MM.1S (cell line): ENCODE measurements at regions not wholly inside any gene's neighbourhood (a gene's known extent, or its start where the extent isn't known, plus 50 kb on each side); places are given as distances from the start of the nearest gene placed in this dataset.

Experiments used
- CTCF ChIP-seq: fragments of 300-600 bp; sonication (generic); IDR thresholded peaks from 2 replicates; pipeline ENCODE4 v1.5.1; 2016; ENCODE audit warnings: antibody characterized with exemption, low read length, mixed read lengths
- EZH2 ChIP-seq: fragments of 300-600 bp; sonication (generic); optimal IDR thresholded peaks from 2 replicates; pipeline ENCODE3; 2017; ENCODE audit warnings: low read depth, mild to moderate bottlenecking, antibody characterized with exemption, low read length, mixed read lengths

- TF ChIP-seq CTCF (no peak), EZH2 (no peak)
These were observed 131.2 kb upstream of the RMP24 start for GRCh38 chr18:35841283-35841682.
